ENCODE measurements at regions not wholly inside any gene's neighbourhood (a gene's known extent, or its start where the extent isn't known, plus 50 kb on each side); places are given as distances from the start of the nearest gene placed in this dataset.

DNA sequence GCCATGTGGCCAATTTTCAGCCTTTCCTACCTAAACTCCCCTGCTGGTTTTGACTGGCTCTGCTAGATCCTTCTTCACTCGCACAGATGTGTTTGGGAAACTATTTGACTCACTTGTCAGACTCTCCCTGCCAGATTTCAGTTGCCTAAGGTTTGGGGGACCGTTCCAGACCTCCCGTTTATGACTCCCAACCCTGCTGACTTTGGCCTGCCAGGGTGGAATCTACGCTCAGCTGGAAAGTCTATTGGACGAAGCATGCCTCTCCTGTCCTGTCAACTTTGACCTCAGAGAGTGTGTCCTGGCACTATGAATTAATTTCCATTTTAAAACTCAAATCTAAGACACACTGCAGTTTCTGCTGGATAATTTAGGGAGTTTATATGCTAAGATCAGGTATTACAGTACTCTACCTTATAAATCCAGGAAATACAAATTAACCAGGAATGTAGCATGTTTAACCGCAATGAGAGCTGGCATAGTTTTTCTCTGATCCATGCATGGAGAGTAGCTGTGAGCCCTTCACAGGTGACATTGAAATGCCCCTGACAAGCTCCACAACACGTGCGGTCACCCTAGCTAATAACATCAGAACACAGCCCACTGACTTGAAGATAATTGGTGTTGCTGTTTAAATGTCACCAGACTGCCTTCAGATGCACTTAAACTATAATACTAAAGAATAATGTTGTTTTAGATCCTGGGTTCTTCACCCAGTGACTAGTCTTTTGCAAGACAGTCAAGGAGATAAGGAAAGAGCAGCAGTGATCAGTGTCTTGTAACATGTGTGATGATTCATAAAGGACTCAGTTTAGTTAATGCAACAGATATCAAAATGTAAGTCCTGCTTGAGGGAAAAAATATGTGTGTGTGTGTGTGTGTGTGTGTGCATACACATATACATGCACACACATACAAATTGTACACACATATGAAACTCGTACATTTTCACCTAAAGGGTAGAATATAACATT, 223.0 kb upstream of the MCTP2 start:
- no peak overlapping the region for H3K4me3 ChIP-seq (replicated peaks; ENCODE audit: low read depth, low read length)
- TF ChIP-seq, protein P1, sequence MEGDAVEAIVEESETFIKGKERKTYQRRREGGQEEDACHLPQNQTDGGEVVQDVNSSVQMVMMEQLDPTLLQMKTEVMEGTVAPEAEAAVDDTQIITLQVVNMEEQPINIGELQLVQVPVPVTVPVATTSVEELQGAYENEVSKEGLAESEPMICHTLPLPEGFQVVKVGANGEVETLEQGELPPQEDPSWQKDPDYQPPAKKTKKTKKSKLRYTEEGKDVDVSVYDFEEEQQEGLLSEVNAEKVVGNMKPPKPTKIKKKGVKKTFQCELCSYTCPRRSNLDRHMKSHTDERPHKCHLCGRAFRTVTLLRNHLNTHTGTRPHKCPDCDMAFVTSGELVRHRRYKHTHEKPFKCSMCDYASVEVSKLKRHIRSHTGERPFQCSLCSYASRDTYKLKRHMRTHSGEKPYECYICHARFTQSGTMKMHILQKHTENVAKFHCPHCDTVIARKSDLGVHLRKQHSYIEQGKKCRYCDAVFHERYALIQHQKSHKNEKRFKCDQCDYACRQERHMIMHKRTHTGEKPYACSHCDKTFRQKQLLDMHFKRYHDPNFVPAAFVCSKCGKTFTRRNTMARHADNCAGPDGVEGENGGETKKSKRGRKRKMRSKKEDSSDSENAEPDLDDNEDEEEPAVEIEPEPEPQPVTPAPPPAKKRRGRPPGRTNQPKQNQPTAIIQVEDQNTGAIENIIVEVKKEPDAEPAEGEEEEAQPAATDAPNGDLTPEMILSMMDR (IDR thresholded peaks at IDR 0.05; ENCODE audit: low read depth, low read length, missing control alignments) = no peak
- DNase-seq (ENCODE audit: extremely low read depth, low read depth) = no peak

DNA sequence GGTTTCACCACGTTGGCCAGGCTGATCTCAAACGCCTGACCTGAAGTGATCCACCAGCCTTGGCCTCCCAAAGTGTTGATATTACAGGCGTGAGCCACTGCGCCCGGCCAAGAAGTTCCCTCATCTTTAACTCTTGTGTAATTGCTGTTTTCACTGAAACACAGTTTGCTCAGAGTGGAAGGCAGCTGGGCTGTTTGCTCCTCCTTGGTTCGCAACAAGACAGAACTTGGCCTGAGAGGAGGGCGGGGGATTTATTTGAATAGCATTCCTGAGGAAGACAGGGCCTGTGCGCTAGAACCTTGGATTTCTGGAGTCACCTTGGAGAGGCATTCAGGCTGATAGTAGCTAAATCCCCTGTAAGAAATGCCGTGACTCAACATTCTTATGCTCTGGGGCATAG, 226.7 kb upstream of the MCTP2 start:
- DNase-seq (ENCODE audit: extremely low read depth, low read depth) = no peak
- no peak overlapping the region for H3K4me3 ChIP-seq (replicated peaks; ENCODE audit: low read depth, low read length)
- TF ChIP-seq, protein P1 (IDR thresholded peaks at IDR 0.05; ENCODE audit: low read depth, low read length, missing control alignments) = no peak

DNA sequence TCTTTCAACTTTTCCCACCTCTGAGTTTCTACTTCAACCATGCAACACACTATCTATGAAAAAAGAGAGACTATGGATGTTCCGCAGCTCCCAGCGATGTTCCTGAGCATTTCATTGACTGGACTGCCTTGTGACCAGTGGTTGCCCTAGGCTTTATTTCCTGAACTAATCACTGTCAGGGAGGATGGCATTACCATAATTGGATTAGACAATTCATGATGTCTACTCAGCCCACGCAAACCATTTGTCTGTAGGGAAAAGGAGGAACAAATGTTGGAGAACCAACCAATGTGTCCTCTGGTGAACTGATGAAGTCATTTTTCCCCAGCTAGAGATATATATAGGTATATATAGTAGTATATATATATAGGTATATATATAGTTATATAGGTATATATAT, 229.3 kb upstream of the MCTP2 start:
- TF ChIP-seq, protein P1 (IDR thresholded peaks at IDR 0.05; ENCODE audit: low read depth, low read length, missing control alignments) = no peak
- H3K4me3 ChIP-seq (replicated peaks; ENCODE audit: low read depth, low read length) = no peak overlapping the region
- DNase-seq (ENCODE audit: extremely low read depth, low read depth) = no peak

DNA sequence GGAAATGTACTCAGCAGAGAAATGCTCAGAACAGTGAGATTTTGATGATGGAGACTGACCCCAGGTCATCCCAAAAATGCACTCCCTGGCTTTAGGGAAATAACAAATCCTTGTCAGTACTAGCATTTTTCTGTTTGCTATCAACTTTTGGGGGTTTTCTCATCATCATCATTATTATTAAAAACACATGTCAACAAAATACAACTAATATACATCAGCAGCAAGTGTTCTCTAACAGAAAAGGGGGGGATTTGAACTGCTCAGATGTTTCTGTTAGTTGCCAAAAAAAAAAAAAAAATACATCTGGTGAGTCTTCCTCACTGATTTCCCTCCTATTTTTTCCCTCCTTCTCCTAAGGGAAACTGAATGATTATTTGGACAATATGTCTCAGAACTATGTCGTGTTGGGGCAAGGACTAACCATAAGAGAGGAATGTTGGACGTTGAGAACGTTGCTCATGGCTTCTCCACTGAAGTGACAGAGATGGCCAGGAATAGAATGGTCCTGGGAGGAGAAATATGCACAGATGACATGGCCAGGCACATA, 230.0 kb upstream of the MCTP2 start:
- TF ChIP-seq, protein P1 (IDR thresholded peaks at IDR 0.05; ENCODE audit: low read depth, low read length, missing control alignments) = no peak
- DNase-seq (ENCODE audit: extremely low read depth, low read depth) = no peak
- no peak overlapping the region for H3K4me3 ChIP-seq (replicated peaks; ENCODE audit: low read depth, low read length)

DNA sequence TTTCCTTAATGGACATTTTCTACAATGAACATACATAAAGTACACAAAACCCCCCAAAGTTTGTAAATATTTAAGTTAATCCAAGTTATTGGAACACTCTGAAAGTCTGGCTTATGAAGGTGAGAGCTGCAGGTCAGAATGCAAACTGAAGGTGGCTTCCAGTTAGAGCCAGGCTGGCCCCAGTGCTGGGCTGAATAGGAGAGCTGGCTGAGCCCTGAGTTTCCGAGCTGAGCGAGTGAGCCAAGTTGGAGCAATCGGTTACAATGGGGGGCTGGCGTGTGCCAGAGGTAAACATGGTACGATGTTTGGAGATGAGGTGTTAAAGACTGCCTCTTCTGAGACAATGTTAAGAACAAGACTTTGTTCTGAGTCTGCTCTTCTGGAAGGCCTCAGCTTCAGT, 230.8 kb upstream of the MCTP2 start:
- H3K4me3 ChIP-seq (replicated peaks; ENCODE audit: low read depth, low read length) = no peak overlapping the region
- TF ChIP-seq, protein P1 (IDR thresholded peaks at IDR 0.05; ENCODE audit: low read depth, low read length, missing control alignments) = no peak
- no peak for DNase-seq (ENCODE audit: extremely low read depth, low read depth)

DNA sequence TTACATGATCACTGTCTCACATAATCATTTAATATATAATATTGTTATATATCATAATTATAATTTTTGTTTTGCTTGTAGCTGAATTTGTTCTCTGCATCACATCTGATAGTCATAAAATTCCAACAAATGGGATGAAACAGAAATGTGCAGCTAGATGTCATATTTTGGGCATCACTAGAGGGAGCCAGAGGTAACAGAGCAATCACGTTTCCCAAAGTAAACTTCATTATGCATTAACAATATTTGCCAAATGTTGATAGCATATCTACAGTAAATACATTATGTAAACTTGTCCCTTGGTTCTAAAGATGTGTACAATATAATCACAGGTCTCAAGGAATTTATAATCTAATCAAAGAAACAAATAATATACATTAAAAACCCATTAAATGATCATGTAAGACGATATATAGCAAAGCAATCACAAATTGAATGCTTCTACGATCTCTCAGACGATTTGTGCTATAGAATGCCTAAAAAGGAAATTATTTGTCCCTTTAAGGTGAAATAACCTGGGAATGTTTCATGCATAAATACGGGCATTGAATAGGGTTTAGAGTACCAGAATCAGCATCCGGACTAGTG, 234.2 kb upstream of the MCTP2 start:
- TF ChIP-seq, protein P1 (IDR thresholded peaks at IDR 0.05; ENCODE audit: low read depth, low read length, missing control alignments) = peak; percentile 70
- DNase-seq (ENCODE audit: extremely low read depth, low read depth) = no peak

More for the DNA sequence above, 234.2 kb upstream of the MCTP2 start:
- no peak overlapping the region for H3K4me3 ChIP-seq (replicated peaks; ENCODE audit: low read depth, low read length)
